HepG2 (cell line): ENCODE measurements at regions not wholly inside any gene's neighbourhood (a gene's known extent, or its start where the extent isn't known, plus 50 kb on each side); places are given as distances from the start of the nearest gene placed in this dataset.

Experiments
- ATAC-seq: fragments of 200-7000 bp; cut with Tn5 transposase; 3 replicates; pipeline ENCODE4 v1.9.1; 2020; ENCODE audit warnings: mild to moderate bottlenecking, moderate library complexity
- BruUV-seq: library from RNA; stranded (reverse); fragments of 400-500 nt; replicated peaks from 2 replicates; lab custom pipeline; 2021; lab: Mats Ljungman, UMichigan
- CTCF ChIA-PET: fragments of 300-600 bp; formaldehyde crosslinking; extraction: SDS; loops from one replicate; lab custom pipeline; 2021; ENCODE audit warnings: low total read pairs, inconsistent platforms, low intra/inter-chr PET ratio; lab: Yijun Ruan, JAX
- POLR2A ChIA-PET: fragments of 350-600 bp; sonication (Branson Sonifier 250); formaldehyde crosslinking; loops from one replicate; lab custom pipeline; 2020; ENCODE audit warnings: antibody characterized with exemption, inconsistent platforms; lab: Yijun Ruan, JAX
- DNase-seq: peaks from one replicate; pipeline ENCODE4 v3.0.0-alpha.2; 2015; ENCODE audit warnings: low spot score
- FAIRE-seq: peaks from 3 replicates; lab custom pipeline; 2011; peaks lifted over from hg19 to GRCh38; lab: Jason Lieb, UNC
- H2AFZ ChIP-seq: one replicate; pipeline ENCODE4 v1.6.1; 2011; ENCODE audit warnings: low read length, inconsistent platforms
- H3K27ac ChIP-seq: fragments of 300-600 bp; 3 replicates; pipeline ENCODE4 v1.8.0; 2011; ENCODE audit warnings: mixed run types, mild to moderate bottlenecking, mixed read lengths, low read length, inconsistent platforms; ENCODE audit not compliant: insufficient read depth; ENCODE audit errors: extremely low read length
- H3K27me3 ChIP-seq, 2 experiments: fragments of 200-600 bp in 1 of 2; 2 replicates in 1 of 2; 3 replicates in 1 of 2; pipeline versions ENCODE4 v1.6.0 to v1.8.0; 2011; ENCODE audit warnings: low read length in 2 of 2, mild to moderate bottlenecking in 2 of 2, moderate library complexity in 2 of 2, inconsistent platforms in 1 of 2; ENCODE audit not compliant: insufficient read depth in 2 of 2, control insufficient read depth in 1 of 2
- H3K36me3 ChIP-seq, 2 experiments: fragments of 200-600 bp in 1 of 2; replicated peaks in 1 of 2; 2 replicates in 1 of 2; 3 replicates in 1 of 2; pipeline versions ENCODE4 v1.5.1 to v1.8.0; 2011; ENCODE audit warnings: low read length in 2 of 2, inconsistent platforms in 1 of 2; ENCODE audit not compliant: insufficient read depth in 2 of 2, control insufficient read depth in 1 of 2
- H3K4me1 ChIP-seq: 2 replicates; pipeline ENCODE4 v1.5.1; 2012; ENCODE audit warnings: low read length, inconsistent platforms; ENCODE audit not compliant: insufficient read depth
- H3K4me2 ChIP-seq: 2 replicates; pipeline ENCODE4 v1.6.0; 2011; ENCODE audit warnings: low read depth, low read length, inconsistent platforms
- H3K4me3 ChIP-seq, 3 experiments: fragments of 200-600 bp in 1 of 3; sonication (generic), shearing (Covaris generic) in 1 of 3; replicated peaks in 1 of 3; 2 replicates each; pipeline ENCODE4 v1.5.1; 2011 to 2016; ENCODE audit warnings: low read length in 3 of 3, inconsistent platforms in 2 of 3, low read depth in 2 of 3, mild to moderate bottlenecking in 2 of 3, control low read depth in 1 of 3, mixed read lengths in 1 of 3; ENCODE audit not compliant: insufficient read depth in 1 of 3
- H3K79me2 ChIP-seq: one replicate; pipeline ENCODE4 v1.6.1; 2011; ENCODE audit warnings: low read length, inconsistent platforms; ENCODE audit not compliant: insufficient read depth
- H3K9ac ChIP-seq: 2 replicates; pipeline ENCODE4 v1.6.0; 2011; ENCODE audit warnings: mild to moderate bottlenecking, low read depth, low read length, inconsistent platforms; ENCODE audit not compliant: insufficient read depth
- H3K9me3 ChIP-seq: 2 replicates; pipeline ENCODE4 v1.5.1; 2012; ENCODE audit warnings: mild to moderate bottlenecking, low read length
- H4K20me1 ChIP-seq: 2 replicates; pipeline ENCODE4 v1.6.0; 2011; ENCODE audit warnings: inconsistent platforms, mild to moderate bottlenecking, low read length, moderate library complexity; ENCODE audit not compliant: insufficient read depth
- HNRNPL ChIP-seq: fragments of 200-400 bp; formaldehyde crosslinking; IDR thresholded peaks from 2 replicates; pipeline ENCODE4 v1.6.1; 2017; ENCODE audit warnings: mild to moderate bottlenecking, low read depth, low read length
- KDM4B ChIP-seq: sonication (generic); formaldehyde crosslinking; IDR thresholded peaks from 2 replicates; pipeline ENCODE4 v1.4.0; 2020; ENCODE audit warnings: missing genetic modification reagents
- MXD3 ChIP-seq: IDR thresholded peaks from 2 replicates; pipeline ENCODE4 v1.6.1; 2016; ENCODE audit warnings: mild to moderate bottlenecking, missing biosample characterization, missing genetic modification reagents
- RARA ChIP-seq: IDR thresholded peaks from 2 replicates; pipeline ENCODE4 v1.6.1; 2016; ENCODE audit warnings: missing genetic modification reagents, missing compliant biosample characterization
- SOX6 ChIP-seq, 2 experiments: fragments of 450-650 bp in 1 of 2; sonication (generic) in 1 of 2; formaldehyde crosslinking in 1 of 2; IDR thresholded peaks; 2 replicates each; pipeline versions ENCODE4 v1.4.0 to v1.6.1; 2017 to 2020; ENCODE audit warnings: antibody characterized with exemption in 1 of 2, mild to moderate bottlenecking in 1 of 2, missing genetic modification reagents in 1 of 2
- SUZ12 ChIP-seq: fragments of 150-350 bp; IDR thresholded peaks from 2 replicates; pipeline ENCODE4 v1.6.1; 2014; ENCODE audit warnings: low read depth, low read length
- TBX3 ChIP-seq: fragments of 450-650 bp; IDR thresholded peaks from 2 replicates; pipeline ENCODE4 v1.6.1; 2017; ENCODE audit warnings: antibody characterized with exemption, mild to moderate bottlenecking, inconsistent platforms, borderline replicate concordance
- ZBTB8A ChIP-seq: sonication (generic); formaldehyde crosslinking; IDR thresholded peaks from 2 replicates; pipeline ENCODE4 v1.4.0; 2020; ENCODE audit warnings: mild to moderate bottlenecking, low read depth, missing genetic modification reagents, borderline replicate concordance
- ZNF326 ChIP-seq: sonication (generic); formaldehyde crosslinking; IDR thresholded peaks from 2 replicates; pipeline ENCODE4 v1.4.0; 2020; ENCODE audit warnings: missing genetic modification reagents, borderline replicate concordance
- ZNF614 ChIP-seq: IDR thresholded peaks from 2 replicates; pipeline ENCODE4 v1.6.1; 2018; ENCODE audit warnings: missing biosample characterization, missing genetic modification reagents, inconsistent platforms, borderline replicate concordance
- ZNF646 ChIP-seq: sonication (generic); formaldehyde crosslinking; IDR thresholded peaks from 2 replicates; pipeline ENCODE4 v1.9.0; 2021; ENCODE audit warnings: mild to moderate bottlenecking, missing genetic modification reagents
- WGBS: methylation state at CpG from one replicate; pipeline ENCODE4 v1.1.6; 2017; ENCODE audit warnings: low lambda C conversion rate; 5-methylcytosine and 5-hydroxymethylcytosine counted together
- in situ Hi-C: cut with HindIII; loops from 2 replicates; pipeline ENCODE4 v1.10.0; 2017; ENCODE audit warnings: low pct_unique_long_range_greater_than_20kb; ENCODE audit not compliant: extremely low pct_ligation_motif_present
- intact Hi-C: fragments of 100-400 bp; cut with micrococcal nuclease; formaldehyde crosslinking; loops from one replicate; pipeline ENCODE4 v1.10.0; 2022; ENCODE audit not compliant: unreplicated experiment
- TF ChIP-seq, protein P1 (sequence below): IDR thresholded peaks from 2 replicates; pipeline ENCODE4 v1.6.1; 2016; ENCODE audit warnings: low read depth, missing genetic modification reagents, missing compliant biosample characterization

- no peak for FAIRE-seq
- H3K9me3 ChIP-seq = peaks cover 13% of the 10 kb centered on the region
- H4K20me1 ChIP-seq = no peaks in the 10 kb centered on the region
- H3K27ac ChIP-seq = no peak overlapping the region
- no peaks in the 10 kb centered on the region for H3K4me1 ChIP-seq
- in situ Hi-C loops = no loop called here
- WGBS = 33% methylated on average over 9 of the region's 15 CpGs
- CTCF ChIA-PET = no interaction called here
- ATAC-seq = no peak
- intact Hi-C loops = no loop called here
- no peak overlapping the region for H2AFZ ChIP-seq
- no peak overlapping the region for H3K4me3 ChIP-seq
- no peak for DNase-seq
- no peak overlapping the region for H3K4me2 ChIP-seq
- POLR2A ChIA-PET = no interaction called here
- BruUV-seq = no TSS peak
- no peaks in the 10 kb centered on the region for H3K36me3 ChIP-seq
- no peak overlapping the region for H3K9ac ChIP-seq
- H3K27me3 ChIP-seq = peaks cover 0 to 30% of the 10 kb centered on the region in 2 experiments; a peak in 3 of 5 replicates
- H3K79me2 ChIP-seq = no peaks in the 10 kb centered on the region
- no peak for TF ChIP-seq SUZ12
- no peak for TF ChIP-seq ZBTB8A
- TF ChIP-seq ZNF614 (CRISPR knock-in tag) = no peak
- TF ChIP-seq KDM4B (CRISPR knock-in tag) = no peak
- no peak for TF ChIP-seq SOX6 (IDR thresholded peaks at IDR 0.05)
- TF ChIP-seq SOX6 (CRISPR knock-in tag; IDR thresholded peaks at IDR 0.05) = no peak
- no peak for TF ChIP-seq ZNF646 (CRISPR knock-in tag)
- TF ChIP-seq MXD3 (CRISPR knock-in tag) = no peak
- no peak for TF ChIP-seq ZNF326
- TF ChIP-seq HNRNPL = no peak
- TF ChIP-seq, protein P1, sequence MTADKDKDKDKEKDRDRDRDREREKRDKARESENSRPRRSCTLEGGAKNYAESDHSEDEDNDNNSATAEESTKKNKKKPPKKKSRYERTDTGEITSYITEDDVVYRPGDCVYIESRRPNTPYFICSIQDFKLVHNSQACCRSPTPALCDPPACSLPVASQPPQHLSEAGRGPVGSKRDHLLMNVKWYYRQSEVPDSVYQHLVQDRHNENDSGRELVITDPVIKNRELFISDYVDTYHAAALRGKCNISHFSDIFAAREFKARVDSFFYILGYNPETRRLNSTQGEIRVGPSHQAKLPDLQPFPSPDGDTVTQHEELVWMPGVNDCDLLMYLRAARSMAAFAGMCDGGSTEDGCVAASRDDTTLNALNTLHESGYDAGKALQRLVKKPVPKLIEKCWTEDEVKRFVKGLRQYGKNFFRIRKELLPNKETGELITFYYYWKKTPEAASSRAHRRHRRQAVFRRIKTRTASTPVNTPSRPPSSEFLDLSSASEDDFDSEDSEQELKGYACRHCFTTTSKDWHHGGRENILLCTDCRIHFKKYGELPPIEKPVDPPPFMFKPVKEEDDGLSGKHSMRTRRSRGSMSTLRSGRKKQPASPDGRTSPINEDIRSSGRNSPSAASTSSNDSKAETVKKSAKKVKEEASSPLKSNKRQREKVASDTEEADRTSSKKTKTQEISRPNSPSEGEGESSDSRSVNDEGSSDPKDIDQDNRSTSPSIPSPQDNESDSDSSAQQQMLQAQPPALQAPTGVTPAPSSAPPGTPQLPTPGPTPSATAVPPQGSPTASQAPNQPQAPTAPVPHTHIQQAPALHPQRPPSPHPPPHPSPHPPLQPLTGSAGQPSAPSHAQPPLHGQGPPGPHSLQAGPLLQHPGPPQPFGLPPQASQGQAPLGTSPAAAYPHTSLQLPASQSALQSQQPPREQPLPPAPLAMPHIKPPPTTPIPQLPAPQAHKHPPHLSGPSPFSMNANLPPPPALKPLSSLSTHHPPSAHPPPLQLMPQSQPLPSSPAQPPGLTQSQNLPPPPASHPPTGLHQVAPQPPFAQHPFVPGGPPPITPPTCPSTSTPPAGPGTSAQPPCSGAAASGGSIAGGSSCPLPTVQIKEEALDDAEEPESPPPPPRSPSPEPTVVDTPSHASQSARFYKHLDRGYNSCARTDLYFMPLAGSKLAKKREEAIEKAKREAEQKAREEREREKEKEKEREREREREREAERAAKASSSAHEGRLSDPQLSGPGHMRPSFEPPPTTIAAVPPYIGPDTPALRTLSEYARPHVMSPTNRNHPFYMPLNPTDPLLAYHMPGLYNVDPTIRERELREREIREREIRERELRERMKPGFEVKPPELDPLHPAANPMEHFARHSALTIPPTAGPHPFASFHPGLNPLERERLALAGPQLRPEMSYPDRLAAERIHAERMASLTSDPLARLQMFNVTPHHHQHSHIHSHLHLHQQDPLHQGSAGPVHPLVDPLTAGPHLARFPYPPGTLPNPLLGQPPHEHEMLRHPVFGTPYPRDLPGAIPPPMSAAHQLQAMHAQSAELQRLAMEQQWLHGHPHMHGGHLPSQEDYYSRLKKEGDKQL (CRISPR knock-in tag) = no peak
- TF ChIP-seq TBX3 = no peak
- no peak for TF ChIP-seq RARA
Measured at GRCh38 chr10:124222318-124222987, 129.1 kb upstream of the CHST15 start.
